ENCODE measurements at regions not wholly inside any gene's neighbourhood (a gene's known extent, or its start where the extent isn't known, plus 50 kb on each side); places are given as distances from the start of the nearest gene placed in this dataset.

DNA sequence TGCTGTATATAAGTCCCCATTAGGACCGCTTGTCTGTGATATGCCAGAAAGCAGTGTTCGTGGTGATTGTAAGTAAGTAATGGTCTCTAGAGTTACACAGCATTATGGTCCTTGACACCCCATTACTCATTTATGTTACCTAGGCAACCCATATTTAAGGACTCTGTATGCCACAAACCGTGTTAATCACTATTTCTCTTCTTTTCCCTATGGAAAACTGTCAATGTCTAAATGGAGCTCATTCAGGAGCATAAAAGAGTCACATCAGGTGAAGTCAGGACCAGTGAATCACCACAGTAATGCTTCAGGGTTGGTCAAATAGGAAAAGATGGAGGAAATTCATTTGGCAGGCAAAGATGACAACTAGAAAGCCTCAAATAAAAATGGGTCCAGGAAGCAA is 146.6 kb upstream of the PEX5L start:
- DNase-seq (no peak), ATAC-seq (no peak)
- intact Hi-C loops (cut with micrococcal nuclease) = no loop called here

DNA sequence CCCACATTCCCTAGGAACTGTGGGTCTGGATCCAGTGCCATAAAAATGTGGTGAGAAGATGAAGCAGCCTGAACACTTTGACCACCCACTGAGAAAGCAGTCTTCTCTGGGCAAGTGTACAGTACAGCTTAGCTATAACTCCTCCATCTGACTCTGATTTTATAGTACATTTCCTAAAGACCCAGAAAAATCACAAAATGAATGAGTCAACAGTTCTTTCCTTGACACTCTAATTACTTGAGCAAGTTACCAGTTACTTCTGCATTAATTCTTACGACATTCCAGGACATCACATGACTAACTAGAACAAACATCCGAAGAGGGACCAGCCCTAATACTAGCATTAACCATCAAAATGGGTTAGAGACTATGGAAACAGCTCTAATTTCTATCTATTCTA is 148.1 kb upstream of the PEX5L start:
- intact Hi-C loops (cut with micrococcal nuclease) = no loop called here
- no peak for DNase-seq
- no peak for ATAC-seq

DNA sequence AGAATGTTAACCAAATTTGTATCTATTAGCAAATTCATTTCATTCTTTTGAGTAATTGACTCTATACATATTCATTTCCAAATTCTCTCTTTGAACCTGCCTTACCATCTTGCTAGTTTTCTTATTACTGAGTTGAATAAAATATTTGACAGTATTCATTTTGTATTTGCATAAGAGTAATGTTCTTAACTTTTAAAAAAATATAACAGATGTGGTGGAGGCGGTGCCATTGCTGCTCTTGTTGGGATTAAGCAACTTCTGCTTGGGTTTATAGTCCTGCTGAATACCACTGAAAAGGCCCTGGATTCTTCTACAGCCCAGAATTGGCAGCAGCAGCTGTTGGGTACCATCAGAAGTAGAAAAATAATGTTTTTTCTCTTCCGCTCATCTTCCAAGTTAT is 148.9 kb upstream of the PEX5L start:
- ATAC-seq (no peak), DNase-seq (no peak)
- intact Hi-C loops (cut with micrococcal nuclease) = no loop called here

DNA sequence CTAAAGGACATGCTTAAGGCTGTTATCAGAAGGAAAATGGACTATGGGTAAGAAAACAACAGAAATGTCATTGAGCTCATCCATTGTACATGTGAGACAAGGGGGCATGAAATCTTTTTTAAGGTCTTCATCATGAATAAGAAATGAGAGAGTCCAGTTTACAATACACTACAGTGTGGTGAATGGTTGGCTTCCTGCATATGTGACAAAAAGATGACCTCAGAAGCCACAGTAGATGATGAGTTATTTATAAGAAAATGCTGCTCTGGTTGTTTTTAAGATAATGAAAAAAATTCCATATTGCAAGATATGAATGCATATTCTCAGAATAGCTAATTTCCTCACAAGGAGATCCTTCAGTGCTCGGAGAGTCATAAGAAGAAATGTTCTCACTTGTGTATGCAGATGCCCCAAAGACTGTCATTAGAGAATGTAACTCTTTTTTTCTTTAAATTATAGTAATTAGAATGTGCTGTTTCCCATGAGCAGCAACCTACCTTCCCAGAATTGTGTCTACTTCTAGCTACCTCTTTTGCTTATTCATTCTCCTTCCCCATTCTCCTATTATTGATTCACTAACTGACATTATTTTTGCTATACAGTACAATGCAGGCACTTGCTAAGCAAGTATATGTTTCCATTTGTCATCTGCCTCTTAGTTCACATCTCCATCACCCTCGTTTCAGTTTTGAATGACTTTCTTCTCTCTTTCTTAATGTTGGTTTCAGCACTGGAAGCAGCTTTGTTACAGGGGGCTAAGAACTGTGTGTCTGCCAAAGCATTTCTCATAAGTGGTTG is 152.0 kb upstream of the PEX5L start:
- ATAC-seq = no peak
- no peak for DNase-seq
- intact Hi-C loops (cut with micrococcal nuclease) = no loop called here

DNA sequence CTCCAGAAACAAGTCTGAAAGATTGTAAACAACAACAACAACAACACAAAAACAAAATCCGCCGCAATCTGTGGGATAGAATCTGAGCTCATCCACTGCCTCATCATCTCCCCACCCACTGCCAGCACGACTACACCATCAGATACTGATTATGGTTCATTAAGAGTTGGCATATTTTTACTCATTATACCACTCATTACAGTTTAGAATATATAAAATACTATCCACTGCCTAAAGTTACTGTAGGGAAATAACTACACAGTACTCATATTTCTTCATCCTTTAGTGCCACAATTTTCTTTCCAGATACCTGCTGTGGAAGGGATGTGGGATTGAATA is 152.5 kb upstream of the PEX5L start:
- intact Hi-C loops (cut with micrococcal nuclease) = no loop called here

DNA sequence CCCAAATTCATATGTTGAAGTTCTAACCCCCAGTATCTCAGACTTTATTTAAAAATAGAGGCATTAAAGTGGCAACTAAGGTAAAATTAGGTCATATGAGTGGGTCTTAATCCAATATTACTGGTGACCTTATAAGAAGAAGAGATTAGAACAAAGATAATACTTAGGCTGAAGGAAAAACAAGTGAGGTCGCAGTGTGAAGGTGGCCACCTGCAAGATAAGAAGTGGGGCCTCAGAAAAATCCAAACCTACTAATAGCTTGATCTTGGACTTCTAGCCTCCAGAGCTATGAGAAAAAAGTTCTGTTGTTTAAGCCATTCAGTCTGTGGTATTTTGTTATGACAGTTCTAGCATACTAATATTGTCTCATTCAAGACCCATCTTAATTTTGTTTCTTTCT is 159.9 kb upstream of the PEX5L start:
- intact Hi-C loops (cut with micrococcal nuclease) = no loop called here

More for the DNA sequence above, 152.5 kb upstream of the PEX5L start:
- no peak for DNase-seq
- no peak for ATAC-seq

DNA sequence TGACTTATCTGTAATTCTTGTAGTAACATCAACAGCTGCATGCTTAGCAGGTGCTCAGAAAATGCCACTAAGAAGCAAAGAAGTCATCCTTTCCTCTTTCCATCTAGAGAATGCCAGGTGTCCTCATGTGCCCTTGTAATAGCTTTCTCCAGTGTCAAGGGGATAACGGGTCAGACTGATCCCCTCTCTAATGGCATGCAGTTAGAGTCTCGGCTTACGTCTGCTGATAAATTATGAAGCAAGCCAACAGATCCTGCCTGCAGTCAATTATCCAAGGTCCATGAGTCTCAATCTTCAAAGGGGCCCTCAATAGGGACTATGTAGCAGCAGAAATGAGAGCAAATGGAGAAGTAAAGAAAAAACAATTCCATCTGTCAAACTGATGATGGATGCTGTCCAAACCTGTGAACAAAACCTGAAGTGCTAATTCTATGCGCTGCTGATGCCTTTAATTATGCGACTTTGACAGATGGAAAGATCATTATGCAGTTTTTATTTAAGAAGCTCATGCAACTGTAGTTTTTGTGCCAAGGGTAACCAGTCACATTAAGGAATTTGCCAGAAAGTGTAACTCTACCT is 162.8 kb upstream of the PEX5L start:
- intact Hi-C loops (cut with micrococcal nuclease) = no loop called here
- DNase-seq (no peak), ATAC-seq (no peak)

More for the DNA sequence above, 159.9 kb upstream of the PEX5L start:
- ATAC-seq (no peak), DNase-seq (no peak)

DNA sequence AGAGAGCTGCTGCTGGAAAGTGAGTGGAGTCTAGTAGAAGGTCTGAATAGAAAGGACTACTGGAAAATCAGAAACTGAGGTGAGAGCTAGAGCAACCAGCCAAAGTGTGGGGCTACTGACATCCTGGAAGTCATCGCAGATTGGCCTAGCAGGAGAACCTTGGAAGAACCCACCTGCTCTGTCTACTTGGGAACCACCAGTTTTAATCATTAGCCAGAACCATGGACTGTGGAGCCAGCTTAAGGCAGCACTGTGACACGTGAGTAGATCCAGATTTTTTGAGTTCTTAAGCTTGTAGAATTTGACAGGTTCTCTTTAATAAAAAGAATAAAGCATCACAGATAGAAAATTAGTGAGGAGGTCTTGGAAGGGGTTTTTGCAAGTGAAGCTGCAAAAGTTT is 179.1 kb upstream of the PEX5L start:
- DNase-seq (no peak), ATAC-seq (no peak)
- intact Hi-C loops (cut with micrococcal nuclease) = no loop called here

DNA sequence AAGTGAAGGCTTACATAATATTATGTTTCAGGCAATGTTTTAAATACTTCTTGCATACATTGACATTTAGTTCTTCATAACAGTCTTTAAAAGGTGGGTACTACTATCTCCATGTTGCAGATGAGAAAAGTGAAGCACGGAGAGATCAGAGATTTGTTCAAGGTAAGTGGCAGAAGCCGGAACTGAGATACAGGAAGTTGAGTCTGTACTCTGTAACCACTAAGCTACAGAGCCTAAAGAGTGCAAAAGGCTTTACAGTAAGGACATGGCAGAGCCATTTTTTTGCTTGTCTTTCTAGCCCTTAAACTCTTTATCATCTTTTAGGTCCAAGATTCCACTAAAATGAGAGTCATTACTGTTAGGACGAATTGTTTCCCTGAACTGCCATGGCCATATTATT is 186.5 kb upstream of the PEX5L start:
- no peak for DNase-seq
- intact Hi-C loops (cut with micrococcal nuclease) = no loop called here
- no peak for ATAC-seq

DNA sequence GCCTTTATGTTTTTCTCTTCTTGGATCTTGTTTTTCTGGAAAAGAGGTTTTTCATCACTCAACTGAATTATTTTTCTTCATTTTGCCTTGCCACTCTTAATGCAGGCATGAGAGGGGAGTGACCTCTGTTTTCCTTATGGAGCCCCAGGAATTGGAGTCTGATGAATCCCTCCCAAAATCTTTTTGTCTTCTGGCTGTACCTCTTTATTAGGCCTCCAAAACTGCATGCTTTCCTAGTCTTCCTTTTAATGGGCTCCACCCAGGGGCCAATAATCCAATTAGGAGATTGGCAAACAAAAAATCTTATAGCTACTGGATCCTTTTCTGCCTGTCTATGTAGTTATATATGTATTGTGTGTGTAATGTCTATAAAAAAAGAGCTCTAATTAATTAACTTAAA is 192.4 kb upstream of the PEX5L start:
- no peak for DNase-seq
- intact Hi-C loops (cut with micrococcal nuclease) = no loop called here
- ATAC-seq = no peak

DNA sequence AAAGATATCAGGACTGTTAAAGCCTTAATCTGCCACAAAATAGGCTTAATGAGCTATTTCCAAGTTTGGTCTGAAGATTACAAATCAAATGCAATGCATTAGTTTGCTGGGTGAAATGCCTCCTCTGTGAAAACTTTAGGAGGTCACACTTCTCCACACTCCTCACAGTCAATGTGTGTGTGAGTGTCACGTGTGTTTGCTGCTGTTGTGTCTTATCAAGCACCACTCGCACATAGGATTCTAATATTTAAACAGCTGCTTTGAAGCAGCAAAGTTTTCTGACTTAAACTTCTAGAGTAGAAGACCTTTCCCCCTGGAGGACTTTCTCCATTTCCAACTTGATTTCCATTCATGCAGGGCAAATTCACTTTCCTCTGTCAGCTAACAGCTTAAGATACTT is 203.2 kb upstream of the PEX5L start:
- intact Hi-C loops (cut with micrococcal nuclease) = no loop called here
- ATAC-seq (no peak), DNase-seq (no peak)

DNA sequence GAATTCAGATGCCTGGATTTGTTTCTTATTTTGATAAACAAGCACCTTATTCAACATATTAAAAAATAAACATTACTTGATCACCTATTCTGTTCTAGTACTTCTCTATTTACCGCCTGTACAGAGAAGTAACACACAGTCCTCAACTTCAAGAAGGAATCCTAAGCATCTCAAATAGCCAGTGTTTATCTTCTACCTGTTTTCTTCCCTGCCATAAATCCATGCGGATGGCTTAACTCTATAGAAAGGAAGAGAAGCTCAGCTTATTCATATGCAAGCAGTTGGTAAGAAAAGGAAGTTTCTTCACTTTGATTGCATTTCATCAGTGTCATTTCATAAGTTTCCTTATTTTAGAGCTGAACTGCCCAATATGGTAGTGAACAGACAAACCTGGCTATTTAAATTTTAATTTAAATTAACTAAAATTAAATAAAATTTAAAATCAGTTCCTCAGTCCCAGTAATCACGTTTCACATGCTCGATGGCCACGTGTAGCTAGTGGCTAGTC is 210.0 kb upstream of the PEX5L start:
- ATAC-seq = no peak
- no peak for DNase-seq
- intact Hi-C loops (cut with micrococcal nuclease) = no loop called here

DNA sequence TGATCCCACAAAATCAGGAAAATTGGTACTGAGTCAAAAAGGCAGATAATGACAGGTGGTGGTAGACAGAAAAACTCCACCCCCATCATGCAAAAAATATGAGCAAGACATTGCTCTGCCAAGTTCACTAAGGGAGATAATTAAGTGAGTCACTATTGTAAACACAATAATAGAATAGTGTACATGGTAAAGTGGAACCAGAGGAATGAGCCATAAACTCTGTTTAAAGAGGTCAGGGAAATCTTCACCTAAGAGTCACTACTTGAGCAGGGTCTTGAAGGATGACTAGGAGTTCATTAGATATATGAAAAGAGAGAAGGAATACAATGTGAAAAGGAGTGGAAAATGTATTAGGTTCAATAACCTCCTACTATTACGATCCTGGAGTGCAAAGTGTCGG is 213.4 kb upstream of the PEX5L start:
- intact Hi-C loops (cut with micrococcal nuclease) = no loop called here
- no peak for DNase-seq
- no peak for ATAC-seq

DNA sequence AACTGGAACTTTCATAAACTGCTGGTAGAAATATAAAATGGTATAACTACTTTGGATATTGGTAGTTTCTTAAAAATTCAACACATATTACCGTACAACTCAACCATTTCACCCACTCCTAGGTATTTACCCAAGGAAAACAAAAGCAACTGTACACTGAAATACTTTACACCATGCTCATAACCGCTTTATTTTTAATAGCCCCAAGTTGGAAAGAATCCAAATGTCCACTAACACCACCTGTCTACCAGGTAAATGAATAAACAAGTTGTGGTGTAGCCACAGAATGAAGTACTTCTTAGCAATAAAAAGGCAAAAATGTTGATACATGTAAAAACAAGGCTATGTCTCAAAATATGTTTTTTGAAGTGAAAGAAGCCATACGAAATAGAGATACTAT is 215.9 kb upstream of the PEX5L start:
- intact Hi-C loops (cut with micrococcal nuclease) = no loop called here

DNA sequence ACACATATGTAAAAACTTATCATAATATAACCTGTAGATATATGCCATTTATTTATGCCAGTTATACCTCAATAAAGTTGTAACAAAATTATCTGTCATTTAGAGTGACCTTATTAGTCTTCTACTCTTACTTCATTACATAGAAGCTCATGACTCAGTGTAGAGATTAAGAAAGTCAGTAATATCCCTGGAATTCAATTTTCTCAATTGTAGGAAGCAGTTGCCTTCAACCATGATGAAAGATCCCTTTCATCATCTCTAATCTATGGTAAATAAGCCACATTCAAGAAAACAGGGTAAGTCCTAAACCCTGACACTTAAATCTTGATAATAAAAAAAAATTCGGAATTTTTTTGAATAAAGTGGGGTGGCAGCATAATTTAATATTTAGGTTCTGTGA is 216.5 kb upstream of the PEX5L start:
- intact Hi-C loops (cut with micrococcal nuclease) = no loop called here
- DNase-seq = no peak
- no peak for ATAC-seq

More for the DNA sequence above, 215.9 kb upstream of the PEX5L start:
- DNase-seq (no peak), ATAC-seq (no peak)

DNA sequence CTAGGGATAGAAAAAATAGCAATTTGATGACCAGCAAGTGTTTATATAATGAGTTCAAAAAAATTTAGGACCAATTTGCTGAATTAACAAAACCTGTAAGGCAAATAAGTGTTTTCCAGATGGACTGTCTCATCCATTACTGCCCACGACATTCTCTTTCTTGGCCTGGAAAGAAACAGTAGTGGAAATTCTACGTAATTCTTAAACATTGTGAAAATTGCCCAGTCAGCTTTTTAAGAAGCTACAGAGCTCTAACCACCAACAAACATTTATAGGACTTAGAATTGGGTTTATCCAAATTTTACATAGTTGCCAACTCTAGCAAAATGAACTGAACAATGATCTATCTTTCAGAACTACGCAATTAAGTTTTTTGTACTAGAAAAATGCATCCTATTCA is 227.7 kb upstream of the PEX5L start:
- no peak for ATAC-seq
- no peak for DNase-seq
- intact Hi-C loops (cut with micrococcal nuclease) = no loop called here

DNA sequence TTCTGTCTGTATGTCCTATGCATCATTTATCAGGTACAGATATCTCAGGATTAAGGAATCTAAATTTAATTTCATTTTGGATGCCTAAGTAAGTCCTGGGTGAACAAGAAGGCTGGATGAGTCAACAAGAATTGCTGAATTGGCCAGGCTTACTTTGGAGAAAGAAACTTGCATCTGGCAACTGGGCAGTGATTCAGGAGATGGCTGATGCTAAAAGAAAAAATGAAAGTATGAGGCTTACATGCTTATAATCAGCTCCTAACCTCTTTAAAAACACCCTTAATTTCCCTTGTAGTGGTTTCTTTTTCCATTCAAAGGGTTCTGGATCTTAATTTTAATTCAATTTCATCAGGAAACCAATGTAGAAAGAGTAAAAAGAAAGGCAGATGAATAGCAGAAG is 228.8 kb upstream of the PEX5L start:
- no peak for ATAC-seq
- DNase-seq = no peak
- intact Hi-C loops (cut with micrococcal nuclease) = no loop called here

DNA sequence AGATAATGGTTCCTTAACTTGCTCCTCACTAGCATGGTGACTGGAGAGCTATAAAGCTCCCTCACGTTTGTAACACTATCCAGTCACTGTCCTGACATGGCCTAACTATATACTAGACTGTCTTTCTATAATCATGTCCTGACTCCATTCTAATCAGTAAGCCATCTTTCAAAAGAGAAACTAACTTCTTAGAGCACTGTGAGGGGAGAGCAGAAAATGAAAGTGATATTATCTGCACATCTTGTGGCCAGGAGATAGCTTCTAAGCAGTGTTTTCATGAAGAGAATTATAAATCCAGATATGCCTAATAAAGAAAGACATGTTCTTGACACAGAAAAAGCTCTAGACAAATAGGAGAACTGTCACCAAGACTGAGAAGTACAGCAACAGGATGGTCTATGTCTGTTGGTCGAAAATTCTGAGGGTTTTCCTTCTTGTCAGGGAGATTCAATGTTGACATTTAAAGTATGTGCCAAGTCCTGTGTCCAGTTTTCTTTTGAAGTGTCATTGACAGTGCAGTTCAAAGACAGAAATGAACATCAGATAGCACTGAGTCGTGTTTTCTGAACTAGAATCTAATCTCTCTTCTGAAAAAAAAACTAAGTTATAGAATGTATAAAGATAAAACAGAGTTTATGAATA is 230.6 kb upstream of the PEX5L start:
- DNase-seq (no peak), ATAC-seq (no peak)
- intact Hi-C loops (cut with micrococcal nuclease) = no loop called here

DNA sequence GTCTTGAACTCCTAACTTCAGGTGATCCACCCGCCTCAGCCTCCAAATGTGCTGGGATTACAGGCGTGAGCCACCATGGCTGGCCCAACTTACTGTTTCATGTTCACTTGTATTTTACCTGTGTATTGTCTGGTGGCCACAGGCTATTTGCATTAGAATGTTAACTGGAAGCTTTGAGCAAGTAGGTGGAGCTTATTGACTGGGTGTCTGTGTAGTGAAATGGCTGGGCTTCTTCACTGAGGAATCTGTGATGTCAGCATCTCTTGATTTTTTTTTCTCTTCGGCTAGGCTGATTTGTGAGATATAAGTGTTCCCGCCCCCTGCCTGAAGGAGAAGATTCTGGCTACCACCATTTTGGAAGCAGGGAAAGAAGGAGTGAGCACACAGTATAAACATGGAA is 237.8 kb upstream of the PEX5L start:
- intact Hi-C loops (cut with micrococcal nuclease) = no loop called here
- ATAC-seq (no peak), DNase-seq (no peak)

DNA sequence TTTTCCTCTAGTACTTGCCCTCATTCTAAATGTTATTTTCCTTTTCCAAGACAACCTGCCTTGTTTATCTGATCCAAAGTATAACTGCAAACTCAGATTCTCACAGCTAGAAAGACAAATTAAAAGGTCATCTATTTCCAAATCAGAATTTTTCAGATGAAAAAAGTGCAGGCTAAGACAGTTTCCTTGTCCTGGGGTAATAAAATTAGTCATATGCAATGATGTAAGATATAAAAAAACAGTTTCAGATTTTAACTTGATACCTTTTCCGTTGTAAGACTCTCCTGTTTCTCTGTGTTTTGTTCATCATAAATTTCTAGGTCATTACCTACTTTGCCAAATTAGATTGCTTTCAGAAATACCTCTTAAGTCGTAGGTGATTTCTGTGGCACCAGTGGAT is 238.4 kb upstream of the PEX5L start:
- ATAC-seq (no peak), DNase-seq (no peak)
- intact Hi-C loops (cut with micrococcal nuclease) = no loop called here

DNA sequence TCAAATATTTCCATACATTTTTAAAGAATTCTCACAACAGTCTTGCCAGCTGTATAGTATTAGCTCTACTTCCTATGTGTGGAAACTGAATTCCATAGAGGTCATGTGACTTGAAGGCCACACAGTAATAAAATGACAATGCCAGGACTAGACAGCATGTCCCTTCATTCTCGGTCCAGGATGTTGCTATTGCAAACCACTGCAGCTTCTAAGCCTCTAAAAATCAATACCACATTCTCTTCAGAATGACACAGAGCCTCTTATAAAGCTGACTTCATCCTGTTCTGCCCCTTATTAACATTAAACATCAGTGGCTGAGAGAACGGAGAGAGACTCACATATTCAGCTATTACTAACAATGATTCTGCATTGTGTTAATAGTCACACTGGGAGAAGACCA is 240.3 kb upstream of the PEX5L start:
- DNase-seq (no peak), ATAC-seq (no peak)
- intact Hi-C loops (cut with micrococcal nuclease) = no loop called here

All from left ventricle myocardium superior (tissue), 1 donor.